ENCODE measurements at regions not wholly inside any gene's neighbourhood (a gene's known extent, or its start where the extent isn't known, plus 50 kb on each side); places are given as distances from the start of the nearest gene placed in this dataset.

GRCh38 chr21:25107708-25108107 is 499.6 kb downstream of the MRPL39 start (continued):
- no peak for TF ChIP-seq ZNF462 (CRISPR knock-in tag; IDR thresholded peaks at IDR 0.05)
- no peak for TF ChIP-seq NANOG (IDR thresholded peaks at IDR 0.05; ENCODE audit: borderline replicate concordance)

- Histone ChIP-seq H4K20me1 (replicated peaks; ENCODE audit: insufficient read depth) (no peaks in the 10 kb centered on the region), H3K9me2 (ENCODE audit: insufficient read depth) (no peaks in the 10 kb centered on the region), H3K4me2 (no peak overlapping the region), H3K27me3 (ENCODE audit: insufficient read depth) (no peaks in the 10 kb centered on the region), H3F3A (replicated peaks; ENCODE audit: low read depth) (no peaks in the 10 kb centered on the region), H2AFZ (no peak overlapping the region), H3K4me1 (ENCODE audit: insufficient read depth) (no peaks in the 10 kb centered on the region), H3K36me3 (ENCODE audit: insufficient read depth) (no peaks in the 10 kb centered on the region), H3K27ac (ENCODE audit: low read depth) (no peak overlapping the region), H3K4me3 (no peak overlapping the region), H3K79me2 (replicated peaks; ENCODE audit: insufficient read depth) (no peaks in the 10 kb centered on the region)
- Mint-ChIP-seq H3K4me1 (no peaks in the 10 kb centered on the region), H3K9me3 (peaks cover 59% of the 10 kb centered on the region), H3K27ac (no peak overlapping the region), H3K4me3 (no peak overlapping the region), H3K27me3 (ENCODE audit: insufficient read depth, low read depth, poor library complexity) (no peaks in the 10 kb centered on the region), H3K36me3 (ENCODE audit: low read depth) (0 out of 3 replicates have a peak, but pooled peaks cover 2% of the 10 kb centered on the region)
- DNase-seq (ENCODE audit: low spot score) (no peak), ATAC-seq (no peak)
- no peak for TF ChIP-seq ZNF114 (CRISPR knock-in tag; IDR thresholded peaks at IDR 0.05)
- no peak for TF ChIP-seq EZH2phosphoT487 (IDR thresholded peaks at IDR 0.05; ENCODE audit: unreplicated experiment)
- no peak for TF ChIP-seq EZH2 (IDR thresholded peaks at IDR 0.05; ENCODE audit: low read depth, unreplicated experiment)
- TF ChIP-seq NANOG (IDR thresholded peaks at IDR 0.05; ENCODE audit: borderline replicate concordance) = no peak
- TF ChIP-seq STAT1 (IDR thresholded peaks at IDR 0.05; ENCODE audit: unreplicated experiment) = no peak
- TF ChIP-seq ZNF331 (CRISPR knock-in tag; IDR thresholded peaks at IDR 0.05; ENCODE audit: low read depth) = no peak
- TF ChIP-seq REST (IDR thresholded peaks at IDR 0.05; ENCODE audit: unreplicated experiment) = no peak
Measured at GRCh38 chr21:25103500-25104207, 503.6 kb downstream of the MRPL39 start.

Data from GM23338 (cell line).